GM12873 (cell line): ENCODE measurements at regions not wholly inside any gene's neighbourhood (a gene's known extent, or its start where the extent isn't known, plus 50 kb on each side); places are given as distances from the start of the nearest gene placed in this dataset.

Source experiments
- CTCF ChIP-seq: IDR thresholded peaks from 2 replicates; pipeline ENCODE4 v1.5.1; 2012; ENCODE audit warnings: low read depth, mild to moderate bottlenecking, moderate library complexity, low read length, control low read depth; ENCODE audit not compliant: insufficient read depth; ENCODE audit errors: missing control alignments

DNA sequence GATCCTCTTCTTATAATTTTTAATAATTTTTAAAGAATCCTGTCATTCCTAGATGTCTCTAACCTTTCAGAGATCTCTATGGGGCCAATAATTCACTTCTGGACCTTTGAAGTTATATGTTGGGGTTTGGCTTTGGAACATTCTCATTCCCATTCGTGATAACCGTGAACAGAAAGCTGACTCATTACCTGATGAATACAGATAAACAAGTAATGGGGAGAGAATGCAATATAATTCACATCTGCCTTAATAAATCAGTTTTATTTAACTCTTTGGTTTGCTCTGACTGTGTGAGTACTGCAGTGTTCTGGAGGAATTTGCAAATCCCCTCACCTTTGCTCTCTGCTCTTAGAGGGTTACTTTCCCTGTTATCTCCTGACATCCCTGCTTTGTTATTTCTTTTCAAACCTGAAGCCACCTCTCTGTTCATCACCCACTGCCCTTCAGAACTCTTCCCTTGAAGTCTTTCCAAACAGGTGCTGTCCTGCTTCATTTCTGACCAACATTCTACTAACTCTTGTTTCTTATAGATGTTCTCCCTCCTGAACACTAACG, 79.6 kb upstream of the SLC38A2 start:
- no peak for TF ChIP-seq CTCF

DNA sequence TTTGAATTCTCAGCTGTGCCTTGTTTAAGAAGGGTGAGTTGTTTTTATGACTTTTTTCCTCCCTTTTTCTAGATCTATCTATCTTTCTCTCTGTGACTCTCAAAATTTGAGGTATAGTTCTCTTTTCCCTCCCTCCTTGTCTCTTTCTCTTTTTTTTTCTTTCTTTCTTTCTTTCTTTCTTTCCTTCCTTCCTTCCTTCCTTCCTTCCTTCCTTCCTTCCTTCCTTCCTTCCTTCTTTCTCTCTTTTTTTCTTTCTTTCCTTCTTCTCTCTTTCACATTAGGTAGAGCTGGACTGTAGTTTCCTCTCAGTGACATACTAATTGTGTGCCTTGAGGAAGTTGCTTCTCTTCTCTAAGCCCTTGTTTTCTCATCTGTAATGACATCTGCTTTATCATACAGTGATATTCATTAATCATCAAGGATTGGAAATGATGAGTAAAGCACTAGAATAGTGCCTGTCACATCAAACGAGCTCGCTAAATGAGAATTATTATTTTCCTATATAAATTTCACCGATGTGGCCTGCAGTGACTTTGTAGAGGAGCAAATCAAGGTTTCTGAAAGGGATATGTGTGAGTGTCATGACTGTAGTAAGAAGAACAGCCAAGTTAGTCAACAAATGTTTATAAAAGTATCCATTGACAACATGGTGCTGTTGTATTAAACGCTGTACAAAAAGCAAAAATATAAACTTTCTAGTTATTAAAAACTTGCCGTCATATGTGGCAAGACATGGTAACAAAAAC, 78.9 kb upstream of the SLC38A2 start:
- TF ChIP-seq CTCF, result no peak

DNA sequence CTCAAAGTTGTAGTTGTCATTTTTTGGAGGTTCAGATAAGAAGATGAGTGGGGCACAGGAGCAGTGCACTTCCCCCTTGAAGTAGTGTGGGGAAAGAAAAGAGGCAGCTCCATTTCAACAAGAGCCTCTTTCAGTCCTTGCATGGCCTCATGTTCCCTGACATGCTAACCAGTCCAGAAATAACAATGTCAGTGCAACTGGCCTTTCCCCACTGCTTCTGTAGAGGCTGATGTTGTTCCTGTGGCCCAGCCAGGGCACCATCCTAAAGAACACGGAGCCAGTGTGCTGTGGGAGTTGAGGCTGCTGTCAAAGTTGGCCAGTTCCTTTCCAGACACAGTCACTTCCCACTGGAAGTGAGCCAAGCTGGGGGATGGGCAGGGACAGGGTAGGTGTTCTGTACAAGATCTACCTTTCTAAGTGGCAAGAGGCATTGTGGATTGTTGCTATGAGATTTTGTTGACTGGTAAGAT, 77.7 kb upstream of the SLC38A2 start:
- no peak for TF ChIP-seq CTCF

DNA sequence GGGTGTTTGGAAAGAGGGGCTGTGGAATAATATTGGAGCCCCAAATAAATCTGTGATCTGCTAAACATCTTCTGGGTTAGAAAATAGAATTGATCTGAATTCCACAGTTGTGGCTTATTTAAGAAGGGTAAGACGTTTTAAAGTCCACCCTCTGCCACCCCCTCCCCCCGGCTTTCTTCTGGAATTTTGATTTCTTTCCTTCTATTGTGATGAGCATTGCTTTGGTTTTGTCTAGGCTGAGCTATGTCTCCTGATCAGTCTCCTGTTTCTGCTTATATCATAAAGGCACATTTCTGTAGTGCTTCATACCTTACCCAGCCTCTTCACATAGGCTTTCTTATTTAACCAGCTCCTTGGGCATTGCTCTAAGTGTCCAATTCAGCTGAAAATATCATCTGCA, 77.3 kb upstream of the SLC38A2 start:
- TF ChIP-seq CTCF, result no peak

DNA sequence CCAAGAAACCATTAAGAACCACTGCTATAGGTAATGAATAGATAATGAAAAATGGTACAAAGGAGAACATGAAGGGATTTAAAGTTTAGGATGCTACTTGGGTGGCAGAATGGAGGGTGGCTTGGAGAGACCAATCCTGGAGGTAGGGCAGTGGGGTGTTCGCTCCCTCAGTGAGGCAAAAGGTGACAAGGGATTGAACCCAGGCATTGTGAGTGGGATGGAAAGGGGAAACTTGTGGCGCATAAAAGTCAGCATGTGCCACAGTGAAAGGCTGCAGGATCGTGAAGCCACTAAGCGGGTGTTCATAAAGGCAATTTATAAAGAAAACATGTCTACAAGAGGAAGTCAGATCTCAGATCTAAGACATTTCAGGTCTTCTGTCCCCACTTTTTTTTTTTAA, 76.7 kb upstream of the SLC38A2 start:
- no peak for TF ChIP-seq CTCF

GRCh38 chr12:46446645-46447044, 74.1 kb upstream of the SLC38A2 start:
- no peak for TF ChIP-seq CTCF

DNA sequence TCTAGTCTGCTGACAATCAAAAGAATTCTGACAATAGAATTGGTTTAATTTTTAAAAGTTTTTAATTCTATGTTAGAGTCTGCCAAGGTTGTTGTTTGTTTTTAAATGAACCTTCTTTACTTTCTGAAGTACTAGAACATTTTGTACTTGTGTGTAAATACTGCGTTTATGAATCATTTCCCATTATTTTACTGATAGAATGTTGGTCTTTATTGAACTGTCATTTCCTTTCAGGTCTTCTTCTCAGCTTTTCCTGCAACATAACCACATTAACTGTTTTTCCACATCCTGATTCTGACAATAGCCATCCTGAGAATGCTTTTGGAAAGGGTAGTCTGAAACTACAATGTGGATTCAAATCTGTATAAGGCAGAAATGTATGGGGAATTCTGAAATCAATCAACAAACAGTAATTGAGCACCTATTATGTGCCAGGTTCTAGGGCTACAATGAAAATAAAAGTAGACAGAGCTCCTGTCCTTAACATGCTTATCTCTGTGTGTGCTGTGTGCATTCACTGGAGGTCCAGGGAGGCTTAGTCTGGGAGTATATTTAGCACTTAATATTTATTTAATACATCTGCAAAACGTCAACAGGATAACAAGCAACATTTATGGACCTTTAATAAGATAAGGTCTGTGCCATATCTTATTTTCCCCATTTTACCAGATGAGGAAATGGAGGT, 73.1 kb upstream of the SLC38A2 start:
- no peak for TF ChIP-seq CTCF
